ENCODE measurements at regions not wholly inside any gene's neighbourhood (a gene's known extent, or its start where the extent isn't known, plus 50 kb on each side); places are given as distances from the start of the nearest gene placed in this dataset.

DNA sequence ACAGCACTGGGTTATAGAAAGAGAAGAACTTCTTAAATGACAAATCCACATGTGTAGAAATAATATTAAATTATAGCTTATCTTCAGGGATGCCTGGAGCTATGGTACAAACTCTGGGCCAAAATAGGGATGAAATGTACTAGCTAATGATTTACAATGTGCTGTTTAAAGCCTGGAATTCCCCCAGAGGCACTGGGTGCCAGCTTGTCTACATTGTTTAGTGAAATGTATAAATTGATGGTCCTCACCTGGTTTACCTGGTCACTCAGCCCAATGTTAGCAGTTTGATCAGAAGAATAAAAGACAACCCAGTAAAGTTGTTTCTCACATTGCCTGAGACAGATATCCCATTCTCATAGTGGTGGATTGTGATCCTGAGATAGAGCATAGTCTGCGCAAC, 597.2 kb downstream of the DIAPH3 start:
- TF ChIP-seq POLR2A (IDR thresholded peaks at IDR 0.05): no peak
- TF ChIP-seq, protein P1, sequence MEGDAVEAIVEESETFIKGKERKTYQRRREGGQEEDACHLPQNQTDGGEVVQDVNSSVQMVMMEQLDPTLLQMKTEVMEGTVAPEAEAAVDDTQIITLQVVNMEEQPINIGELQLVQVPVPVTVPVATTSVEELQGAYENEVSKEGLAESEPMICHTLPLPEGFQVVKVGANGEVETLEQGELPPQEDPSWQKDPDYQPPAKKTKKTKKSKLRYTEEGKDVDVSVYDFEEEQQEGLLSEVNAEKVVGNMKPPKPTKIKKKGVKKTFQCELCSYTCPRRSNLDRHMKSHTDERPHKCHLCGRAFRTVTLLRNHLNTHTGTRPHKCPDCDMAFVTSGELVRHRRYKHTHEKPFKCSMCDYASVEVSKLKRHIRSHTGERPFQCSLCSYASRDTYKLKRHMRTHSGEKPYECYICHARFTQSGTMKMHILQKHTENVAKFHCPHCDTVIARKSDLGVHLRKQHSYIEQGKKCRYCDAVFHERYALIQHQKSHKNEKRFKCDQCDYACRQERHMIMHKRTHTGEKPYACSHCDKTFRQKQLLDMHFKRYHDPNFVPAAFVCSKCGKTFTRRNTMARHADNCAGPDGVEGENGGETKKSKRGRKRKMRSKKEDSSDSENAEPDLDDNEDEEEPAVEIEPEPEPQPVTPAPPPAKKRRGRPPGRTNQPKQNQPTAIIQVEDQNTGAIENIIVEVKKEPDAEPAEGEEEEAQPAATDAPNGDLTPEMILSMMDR (IDR thresholded peaks at IDR 0.05): no peak
